Activated CD8-positive, alpha-beta T cell treated with anti-CD3 and anti-CD28 coated beads, Interleukin-2, amount 10 ng/mL, durations not matched to agents 7 days and 5 days (primary cell): ENCODE measurements at regions not wholly inside any gene's neighbourhood (a gene's known extent, or its start where the extent isn't known, plus 50 kb on each side); places are given as distances from the start of the nearest gene placed in this dataset.

Experiments
- ATAC-seq: fragments of 150-1000 bp; cut with Tn5 transposase; one replicate; pipeline ENCODE4 v1.10.0; 2021; ENCODE audit warnings: moderate library complexity
- CTCF ChIA-PET: fragments of 350-600 bp; sonication (Branson Sonifier 250); formaldehyde crosslinking; loops from one replicate; lab custom pipeline; 2021; ENCODE audit warnings: antibody characterized with exemption; lab: Charles Lee
- POLR2A ChIA-PET: fragments of 350-600 bp; sonication (Branson Sonifier 250); formaldehyde crosslinking; loops from one replicate; lab custom pipeline; 2021; ENCODE audit warnings: antibody characterized with exemption; lab: Charles Lee
- DNase-seq: peaks from one replicate; pipeline ENCODE4 v3.0.0-alpha.2; 2020
- H3K27ac Mint-ChIP-seq: one replicate; pipeline ENCODE4 v1.8.0; 2021; ENCODE audit warnings: mild to moderate bottlenecking, mixed read lengths
- H3K27me3 Mint-ChIP-seq: one replicate; pipeline ENCODE4 v1.8.0; 2021; ENCODE audit warnings: low read depth, mixed read lengths
- H3K36me3 Mint-ChIP-seq: one replicate; pipeline ENCODE4 v1.8.0; 2021; ENCODE audit warnings: low read depth, mixed read lengths
- H3K4me1 Mint-ChIP-seq: one replicate; pipeline ENCODE4 v1.8.0; 2021; ENCODE audit warnings: low read depth, mixed read lengths
- H3K4me3 Mint-ChIP-seq: one replicate; pipeline ENCODE4 v1.8.0; 2021; ENCODE audit warnings: mild to moderate bottlenecking, mixed read lengths
- H3K9me3 Mint-ChIP-seq: one replicate; pipeline ENCODE4 v1.8.0; 2022; ENCODE audit warnings: mixed read lengths; ENCODE audit not compliant: insufficient read depth

DNA sequence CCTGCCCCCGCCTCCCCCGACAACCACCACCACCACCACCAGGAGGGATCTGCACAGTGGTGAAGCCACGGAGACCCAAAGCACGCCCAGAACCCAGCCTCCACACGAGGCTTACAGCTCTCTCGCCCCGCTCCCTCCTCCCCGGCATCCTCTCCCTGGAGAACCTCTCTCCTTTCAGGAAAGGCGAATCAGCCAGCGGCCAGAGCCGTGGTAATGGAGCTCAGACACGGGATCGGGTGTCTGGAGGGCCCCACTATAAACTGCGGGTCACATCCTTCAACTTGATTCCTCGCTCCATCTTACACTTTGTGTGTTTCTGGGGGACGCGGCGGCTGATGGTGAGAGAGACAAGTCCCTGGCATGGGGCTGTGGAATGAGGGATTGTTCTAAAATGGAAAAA is 271.5 kb upstream of the SIX2 start:
- ATAC-seq: no peak
- ChIA-PET CTCF (no interaction called here), POLR2A (no interaction called here)
- no peak overlapping the region for H3K4me3 Mint-ChIP-seq
- no peaks in the 10 kb centered on the region for H3K4me1 Mint-ChIP-seq
- H3K9me3 Mint-ChIP-seq: no peaks in the 10 kb centered on the region
- peaks cover 8% of the 10 kb centered on the region for H3K27me3 Mint-ChIP-seq
- DNase-seq: no peak
- no peaks in the 10 kb centered on the region for H3K36me3 Mint-ChIP-seq
- H3K27ac Mint-ChIP-seq: no peak overlapping the region

DNA sequence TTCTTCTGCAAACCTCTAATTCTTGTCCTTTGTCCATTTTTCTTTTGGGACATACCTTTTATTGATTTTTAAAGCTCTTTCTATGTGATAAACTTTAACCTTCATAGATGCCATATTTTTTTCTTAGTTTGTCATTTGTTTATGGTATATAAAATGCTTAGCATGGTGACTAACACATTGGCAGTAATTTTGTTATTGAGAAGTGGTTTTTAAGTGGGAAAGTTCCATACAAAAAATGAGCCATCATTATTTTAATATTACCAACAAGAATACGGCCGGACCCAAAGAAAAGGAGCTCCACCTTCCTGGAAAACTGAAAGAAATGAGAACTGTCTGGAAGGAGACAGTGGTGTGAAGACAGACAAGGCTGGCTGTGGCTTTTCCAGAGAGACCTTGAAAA is 270.1 kb upstream of the SIX2 start:
- CTCF ChIA-PET: no interaction called here
- H3K9me3 Mint-ChIP-seq: no peaks in the 10 kb centered on the region
- DNase-seq: no peak
- H3K4me1 Mint-ChIP-seq: no peaks in the 10 kb centered on the region
- H3K4me3 Mint-ChIP-seq: no peak overlapping the region
- peaks cover 14% of the 10 kb centered on the region for H3K27me3 Mint-ChIP-seq
- no peak for ATAC-seq
- POLR2A ChIA-PET: no interaction called here
- no peaks in the 10 kb centered on the region for H3K36me3 Mint-ChIP-seq
- no peak overlapping the region for H3K27ac Mint-ChIP-seq

DNA sequence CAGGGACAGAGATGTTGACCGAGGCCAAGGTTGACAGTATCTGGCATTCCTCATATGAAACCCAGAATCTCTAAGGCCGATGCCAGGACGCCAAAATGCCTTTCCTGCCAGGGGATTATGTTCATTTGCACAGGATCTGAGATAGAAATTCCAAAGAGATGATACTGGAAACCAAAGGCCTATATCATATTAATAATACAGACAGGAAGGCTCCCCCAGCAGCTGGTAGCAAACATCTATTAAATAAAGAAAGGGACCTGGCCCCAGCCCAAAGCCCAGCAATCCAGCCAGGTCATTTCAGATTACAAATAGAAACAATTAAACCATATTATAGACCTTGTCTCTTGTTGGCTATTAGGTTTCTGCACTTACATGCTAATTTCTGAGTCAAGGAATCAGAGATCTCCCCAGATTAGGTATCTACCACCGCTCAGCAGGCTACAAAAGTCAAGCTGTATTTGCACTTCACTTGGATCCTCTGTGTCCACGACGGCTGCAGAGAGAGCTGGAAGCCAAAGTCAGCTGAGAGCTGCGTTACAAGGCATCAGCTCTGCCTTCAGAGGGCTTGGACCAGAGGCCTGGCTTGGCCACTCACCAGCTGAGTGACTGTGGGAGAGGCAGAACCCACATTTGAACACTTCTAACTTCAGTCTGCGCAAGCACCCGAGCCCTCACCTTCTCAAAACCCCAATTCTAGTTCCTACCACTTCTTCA is 269.3 kb upstream of the SIX2 start:
- Mint-ChIP-seq H3K4me3 (no peak overlapping the region), H3K4me1 (no peaks in the 10 kb centered on the region), H3K36me3 (no peaks in the 10 kb centered on the region), H3K27ac (no peak overlapping the region), H3K9me3 (no peaks in the 10 kb centered on the region), H3K27me3 (peaks cover 14% of the 10 kb centered on the region)
- POLR2A ChIA-PET: no interaction called here
- CTCF ChIA-PET: no interaction called here
- ATAC-seq (no peak), DNase-seq (no peak)

DNA sequence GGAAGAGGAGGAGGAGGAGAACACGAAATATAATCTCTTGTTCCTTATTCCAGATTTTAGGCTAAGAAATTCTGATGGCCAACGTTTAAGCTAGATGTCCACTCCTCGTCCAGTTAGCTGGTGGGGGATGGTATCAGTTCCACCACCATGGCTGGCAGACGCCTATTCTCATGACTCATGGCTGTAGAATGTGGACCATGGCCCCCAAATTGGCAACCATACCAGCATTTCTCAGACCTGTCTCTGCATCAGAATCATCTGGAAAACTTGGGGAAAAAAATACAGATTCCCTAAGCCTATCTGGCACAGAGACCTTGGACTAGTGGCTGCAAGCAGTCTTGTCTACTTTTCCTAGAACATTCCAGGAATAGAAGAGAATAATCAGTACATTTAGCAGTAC is 267.7 kb upstream of the SIX2 start:
- POLR2A ChIA-PET: no interaction called here

DNA sequence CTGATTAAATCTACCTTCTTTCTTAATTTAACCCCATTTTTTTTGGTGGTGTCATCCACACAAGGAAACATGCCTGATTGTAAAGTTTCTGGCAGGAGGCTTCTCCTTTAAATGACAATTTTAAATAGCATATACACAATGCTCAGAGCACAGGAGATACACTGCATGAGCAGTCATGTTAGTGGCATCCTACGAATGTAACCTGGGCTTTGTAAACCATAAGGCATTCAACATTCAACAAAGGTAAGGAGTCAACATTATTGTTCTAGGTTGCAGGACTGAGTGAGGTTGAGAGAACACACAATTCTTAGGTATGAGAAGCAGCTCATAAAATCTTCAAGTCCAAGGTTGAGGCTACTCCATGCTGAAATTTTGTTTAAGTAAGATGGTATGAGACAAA is 266.6 kb upstream of the SIX2 start:
- CTCF ChIA-PET: no interaction called here
- ATAC-seq: no peak
- H3K4me1 Mint-ChIP-seq: peaks cover 8% of the 10 kb centered on the region

More for the DNA sequence above, 267.7 kb upstream of the SIX2 start:
- no peaks in the 10 kb centered on the region for H3K36me3 Mint-ChIP-seq
- ATAC-seq (no peak), DNase-seq (no peak)
- peaks cover 20% of the 10 kb centered on the region for H3K27me3 Mint-ChIP-seq
- CTCF ChIA-PET: no interaction called here
- no peak overlapping the region for H3K27ac Mint-ChIP-seq
- H3K4me1 Mint-ChIP-seq: peaks cover 8% of the 10 kb centered on the region
- no peak overlapping the region for H3K4me3 Mint-ChIP-seq
- no peaks in the 10 kb centered on the region for H3K9me3 Mint-ChIP-seq

DNA sequence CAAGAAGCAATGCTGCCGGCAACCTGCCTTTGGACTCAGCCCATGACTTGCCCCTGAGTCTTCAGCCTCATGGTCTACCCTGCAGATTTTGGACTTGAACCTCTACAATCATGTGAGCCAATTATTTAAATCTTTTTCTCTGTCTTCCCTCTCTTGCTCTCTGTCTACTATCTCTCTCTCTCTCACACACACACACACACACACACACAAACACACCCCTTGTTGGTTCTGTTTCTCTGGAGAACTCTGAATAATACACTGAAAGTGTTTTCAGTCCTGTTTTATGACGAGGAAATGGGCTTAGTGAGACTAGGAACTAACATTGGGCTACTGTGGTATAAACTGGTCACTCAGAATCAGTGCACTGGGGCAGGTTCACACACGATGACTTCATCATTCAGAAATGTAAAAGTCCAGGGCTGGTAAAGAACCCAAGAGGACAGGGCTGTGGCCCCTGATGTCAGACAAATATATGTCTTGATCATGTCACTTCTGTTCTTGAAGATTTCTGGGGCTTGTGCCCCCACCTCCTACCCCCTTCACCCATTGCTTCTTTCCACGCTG is 266.1 kb upstream of the SIX2 start:
- Mint-ChIP-seq H3K4me3 (no peak overlapping the region), H3K4me1 (peaks cover 8% of the 10 kb centered on the region), H3K27me3 (peaks cover 24% of the 10 kb centered on the region), H3K27ac (no peak overlapping the region), H3K9me3 (no peaks in the 10 kb centered on the region), H3K36me3 (no peaks in the 10 kb centered on the region)
- CTCF ChIA-PET: no interaction called here
- POLR2A ChIA-PET: no interaction called here
- DNase-seq (no peak), ATAC-seq (no peak)

More for the DNA sequence above, 266.6 kb upstream of the SIX2 start:
- DNase-seq: no peak
- Mint-ChIP-seq H3K27ac (no peak overlapping the region), H3K4me3 (no peak overlapping the region), H3K27me3 (peaks cover 24% of the 10 kb centered on the region), H3K36me3 (no peaks in the 10 kb centered on the region), H3K9me3 (no peaks in the 10 kb centered on the region)
- POLR2A ChIA-PET: no interaction called here

DNA sequence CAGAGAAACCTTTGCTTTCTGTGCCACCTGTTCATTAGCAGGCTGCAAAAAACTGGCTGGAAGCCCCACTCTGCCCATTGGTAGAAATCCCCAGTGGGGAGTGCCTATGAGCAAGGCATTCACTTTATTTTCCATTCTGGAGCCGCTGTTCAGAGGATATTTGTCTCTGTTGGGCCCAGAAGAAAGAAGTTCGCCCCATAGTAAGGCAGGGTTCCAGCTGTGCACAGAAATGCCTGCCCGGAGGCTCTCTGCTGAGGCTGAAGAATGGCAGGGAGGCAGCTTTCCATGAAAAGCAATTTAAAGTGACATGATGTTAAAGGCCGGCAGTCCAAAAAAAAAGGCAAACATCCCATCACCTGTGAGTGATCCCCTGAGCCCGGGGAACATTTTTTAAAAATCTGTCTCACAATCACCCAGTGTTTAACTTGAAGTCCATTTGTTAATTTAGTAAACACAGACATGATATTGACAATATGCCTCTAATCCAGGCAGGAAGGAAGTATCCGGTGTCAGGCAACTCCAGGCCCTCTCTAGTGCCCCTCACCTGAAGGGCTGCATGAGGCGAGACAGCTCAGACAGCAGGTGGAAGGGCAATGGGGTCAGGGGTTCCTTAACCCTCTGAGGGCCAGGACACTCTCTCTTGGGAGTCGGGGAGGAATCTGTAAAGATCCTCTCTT is 265.1 kb upstream of the SIX2 start:
- Mint-ChIP-seq H3K27ac (no peak overlapping the region), H3K36me3 (no peaks in the 10 kb centered on the region), H3K27me3 (peaks cover 26% of the 10 kb centered on the region), H3K4me3 (no peak overlapping the region), H3K4me1 (peaks cover 8% of the 10 kb centered on the region), H3K9me3 (no peaks in the 10 kb centered on the region)
- POLR2A ChIA-PET: no interaction called here
- CTCF ChIA-PET: no interaction called here
- ATAC-seq: no peak
- no peak for DNase-seq

DNA sequence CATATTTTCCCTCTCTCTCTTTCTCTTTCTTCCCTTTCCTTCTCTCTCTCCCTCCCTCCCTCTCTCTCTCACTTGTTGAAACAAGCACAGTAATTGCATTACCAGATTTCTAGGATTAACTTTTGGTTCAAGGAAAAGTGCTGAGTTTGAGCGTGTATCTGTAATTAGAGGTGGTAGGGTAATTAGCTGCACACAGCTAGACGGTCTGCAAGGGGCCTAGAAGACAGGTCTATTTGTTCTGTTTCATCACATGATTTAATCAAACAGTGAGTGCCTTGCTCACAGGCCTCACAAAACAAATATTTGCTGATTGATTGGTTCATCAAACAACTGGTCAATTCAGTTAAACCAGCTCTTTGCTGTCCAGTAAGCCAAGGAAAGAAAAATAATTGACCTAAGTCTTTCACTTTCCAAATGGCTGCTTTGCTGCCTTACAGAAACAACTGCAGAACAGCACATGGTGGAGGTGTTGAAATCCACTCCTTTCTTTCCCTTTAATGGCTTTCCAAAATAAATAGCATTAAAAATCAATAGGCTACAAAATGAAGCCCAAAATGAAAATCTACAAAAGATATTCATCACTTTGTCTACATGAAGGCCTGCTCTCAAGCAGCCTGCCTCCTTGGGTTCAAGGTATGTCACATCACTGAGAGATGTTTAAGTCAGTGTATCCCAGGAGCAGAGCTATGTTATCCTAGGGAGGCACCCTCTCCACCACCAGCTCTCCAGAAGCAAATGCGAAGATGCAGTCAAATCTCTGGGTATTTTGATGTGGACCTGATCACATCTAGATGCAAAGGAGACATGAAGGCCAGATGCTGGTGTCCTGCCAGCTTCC is 264.4 kb upstream of the SIX2 start:
- H3K4me1 Mint-ChIP-seq: peaks cover 13% of the 10 kb centered on the region
- no peak overlapping the region for H3K27ac Mint-ChIP-seq
- CTCF ChIA-PET: no interaction called here
- H3K9me3 Mint-ChIP-seq: no peaks in the 10 kb centered on the region
- POLR2A ChIA-PET: no interaction called here
- no peak for ATAC-seq
- peaks cover 24% of the 10 kb centered on the region for H3K27me3 Mint-ChIP-seq
- DNase-seq: no peak
- no peak overlapping the region for H3K4me3 Mint-ChIP-seq
- H3K36me3 Mint-ChIP-seq: no peaks in the 10 kb centered on the region

DNA sequence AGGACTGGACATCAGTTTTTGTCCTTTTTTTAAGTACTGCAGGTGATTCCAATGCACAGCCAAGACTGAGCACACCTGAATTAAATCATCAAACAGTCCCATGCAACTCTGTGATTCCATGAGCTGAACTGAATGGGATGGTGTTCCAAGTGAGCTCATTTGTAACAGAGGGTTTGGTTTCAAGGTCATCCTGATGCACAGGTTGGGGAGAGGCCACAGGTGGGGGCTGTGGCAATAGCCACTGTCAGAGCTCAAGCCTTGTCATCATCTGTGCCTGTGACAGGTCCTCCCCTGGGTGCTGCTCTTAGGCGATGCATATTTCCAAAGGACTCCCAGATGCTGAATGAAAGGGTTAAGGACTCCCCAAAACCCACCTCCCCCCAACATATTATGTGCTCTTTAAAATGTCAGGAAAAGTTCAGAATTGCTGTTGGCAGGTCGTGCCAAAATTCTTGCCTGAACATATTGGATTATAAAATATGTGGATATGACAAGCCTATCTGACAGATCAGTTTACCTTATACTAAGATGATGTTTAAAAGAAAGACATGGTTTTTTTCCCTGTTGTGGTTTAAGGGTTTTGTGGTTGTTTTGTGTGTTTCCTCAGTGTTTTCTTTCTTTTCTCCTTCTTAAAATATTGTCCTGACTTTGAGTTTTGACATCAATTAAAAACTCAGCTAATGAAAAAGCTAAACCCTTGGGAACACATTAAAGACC is 263.5 kb upstream of the SIX2 start:
- Mint-ChIP-seq H3K4me1 (peaks cover 15% of the 10 kb centered on the region), H3K36me3 (no peaks in the 10 kb centered on the region), H3K27me3 (peaks cover 24% of the 10 kb centered on the region), H3K4me3 (no peak overlapping the region), H3K27ac (no peak overlapping the region), H3K9me3 (no peaks in the 10 kb centered on the region)
- ChIA-PET CTCF (no interaction called here), POLR2A (no interaction called here)
- ATAC-seq (no peak), DNase-seq (no peak)

DNA sequence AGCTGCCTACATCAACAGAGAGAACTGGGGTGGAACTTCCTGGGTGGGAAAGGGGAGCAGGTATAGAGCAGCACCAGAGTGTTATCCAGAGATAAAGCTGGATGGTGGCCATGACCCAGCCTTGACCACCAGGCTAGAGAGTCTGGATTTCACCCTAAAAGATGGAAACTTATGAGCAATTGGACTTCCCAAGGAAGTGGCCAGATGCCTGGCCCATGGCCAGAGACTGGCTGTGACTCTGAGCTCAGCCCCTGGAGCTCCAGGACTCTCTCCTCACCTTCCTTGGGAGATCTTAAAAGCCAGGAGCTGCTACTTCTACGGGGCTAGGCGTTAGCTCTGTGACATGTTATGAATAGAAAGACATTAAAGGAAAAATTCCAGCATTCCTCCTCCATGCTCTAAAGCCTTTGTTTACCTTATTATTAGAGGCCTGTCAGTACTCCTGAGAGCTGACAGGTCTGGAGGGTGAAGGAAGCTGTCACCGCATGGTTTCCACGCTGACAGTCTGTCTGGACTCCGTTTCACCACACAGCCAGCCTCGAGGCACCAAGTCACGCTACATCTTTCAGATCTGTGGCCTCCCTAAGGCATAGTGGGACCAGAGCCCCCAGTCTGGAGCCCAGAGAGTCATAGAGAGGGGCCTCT is 260.0 kb upstream of the SIX2 start:
- no peak for ATAC-seq
- POLR2A ChIA-PET: no interaction called here

DNA sequence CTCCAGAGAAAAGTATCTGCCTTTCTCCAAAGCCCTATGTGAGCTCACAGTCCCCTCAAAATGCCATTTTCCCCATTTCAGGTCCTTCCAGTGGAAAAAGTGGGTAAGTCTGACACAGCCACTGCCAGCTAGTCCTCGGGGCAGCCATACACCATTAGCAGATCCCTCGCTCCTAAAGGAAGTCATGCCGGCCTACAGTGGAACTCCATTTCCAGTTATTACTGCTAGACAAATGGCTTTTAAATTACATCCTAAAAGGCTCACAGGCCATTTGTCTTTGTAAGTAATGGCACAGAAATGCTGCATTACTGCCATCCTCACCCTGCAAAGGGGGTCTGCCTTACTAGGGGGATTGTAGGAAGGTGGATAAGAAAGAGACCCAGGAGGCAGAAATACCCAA is 259.4 kb upstream of the SIX2 start:
- DNase-seq: no peak
- ChIA-PET POLR2A (no interaction called here), CTCF (no interaction called here)
- ATAC-seq: no peak
- no peaks in the 10 kb centered on the region for H3K36me3 Mint-ChIP-seq
- H3K27me3 Mint-ChIP-seq: peaks cover 27% of the 10 kb centered on the region
- no peak overlapping the region for H3K27ac Mint-ChIP-seq
- H3K9me3 Mint-ChIP-seq: no peaks in the 10 kb centered on the region
- H3K4me3 Mint-ChIP-seq: no peak overlapping the region
- H3K4me1 Mint-ChIP-seq: peaks cover 15% of the 10 kb centered on the region

More for the DNA sequence above, 260.0 kb upstream of the SIX2 start:
- Mint-ChIP-seq H3K9me3 (no peaks in the 10 kb centered on the region), H3K27me3 (peaks cover 23% of the 10 kb centered on the region), H3K36me3 (no peaks in the 10 kb centered on the region), H3K4me3 (no peak overlapping the region), H3K27ac (no peak overlapping the region), H3K4me1 (peaks cover 15% of the 10 kb centered on the region)
- DNase-seq: no peak
- CTCF ChIA-PET: no interaction called here
